ENCODE measurements at regions not wholly inside any gene's neighbourhood (a gene's known extent, or its start where the extent isn't known, plus 50 kb on each side); places are given as distances from the start of the nearest gene placed in this dataset.

DNA sequence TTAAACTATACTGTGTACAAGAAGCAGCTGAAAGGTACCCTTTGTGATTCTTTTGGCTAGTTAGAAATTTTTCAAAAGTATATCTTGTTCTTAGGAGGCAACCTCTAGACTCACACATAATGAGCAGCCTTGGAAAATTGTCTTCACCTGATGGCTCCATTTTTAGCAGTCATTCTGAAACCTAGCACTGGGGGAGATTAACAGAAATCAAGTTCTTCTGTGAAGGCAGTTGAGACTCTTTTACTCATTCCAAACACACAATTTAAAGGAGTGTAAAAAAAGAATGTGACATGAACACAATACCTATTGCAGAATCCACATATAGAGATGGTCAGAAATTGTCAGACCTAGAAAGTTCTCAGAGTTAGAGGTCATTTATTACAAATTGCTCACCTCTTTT lies 197.7 kb downstream of the UBE2E3 start:
- in situ Hi-C loops (cut with MboI; ENCODE audit: low pct_unique_long_range_greater_than_20kb, low sequenced_read_pairs), result no loop called here
- no peak for DNase-seq

DNA sequence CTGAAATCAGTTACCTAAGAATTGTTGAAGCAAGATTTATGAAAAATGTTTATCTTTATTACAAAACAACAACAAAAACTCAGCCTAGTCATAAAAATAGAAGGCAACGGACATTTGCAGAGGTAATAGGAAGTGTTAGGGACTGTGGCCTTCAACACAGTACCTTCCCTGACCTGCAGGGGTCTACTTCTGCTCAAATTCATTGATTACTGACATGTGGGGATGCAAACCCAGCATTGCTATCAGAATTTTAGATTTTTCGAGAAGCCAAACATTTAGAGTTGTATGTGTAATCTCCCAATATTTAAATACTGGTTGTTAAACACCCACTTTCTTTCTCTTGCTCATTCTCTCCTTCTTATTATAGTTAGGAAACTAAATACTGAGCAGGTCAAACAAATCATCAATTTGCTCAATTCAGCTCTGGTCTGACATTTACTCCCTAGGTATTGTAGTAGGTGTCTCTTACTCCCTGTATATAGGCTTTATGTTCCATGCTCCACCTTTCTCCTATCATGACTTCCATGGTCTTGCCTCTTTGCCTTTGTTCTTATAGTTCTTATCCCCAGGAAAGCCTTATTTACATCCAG lies 198.5 kb downstream of the UBE2E3 start:
- in situ Hi-C loops (cut with MboI; ENCODE audit: low pct_unique_long_range_greater_than_20kb, low sequenced_read_pairs), result no loop called here
- peak; percentile 46 for DNase-seq

GRCh38 chr2:181183878-181184542 lies 203.6 kb downstream of the UBE2E3 start:
- in situ Hi-C loops (cut with MboI; ENCODE audit: low pct_unique_long_range_greater_than_20kb, low sequenced_read_pairs), result no loop called here
- DNase-seq, result peak; percentile 31

DNA sequence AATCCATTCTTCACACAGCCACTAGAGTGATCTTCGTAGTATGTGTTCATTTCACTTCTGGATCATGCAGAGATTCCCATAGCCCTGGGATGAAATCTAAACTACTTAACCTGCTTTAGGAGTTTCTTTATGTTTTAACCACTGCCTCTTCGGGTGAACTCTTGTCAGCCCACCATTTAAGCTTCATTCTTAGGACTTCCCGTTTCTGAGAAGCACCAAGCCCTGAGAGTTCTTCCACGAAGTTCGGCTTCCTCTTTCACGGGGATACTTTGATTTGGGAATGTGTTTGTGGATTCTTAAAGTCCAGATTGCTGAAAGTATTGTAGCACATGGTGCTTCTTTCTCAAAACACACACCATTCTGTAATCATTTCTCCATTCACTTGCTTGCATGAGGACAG lies 205.0 kb downstream of the UBE2E3 start:
- peak; percentile 62 for DNase-seq
- in situ Hi-C loops (cut with MboI; ENCODE audit: low pct_unique_long_range_greater_than_20kb, low sequenced_read_pairs), result no loop called here

DNA sequence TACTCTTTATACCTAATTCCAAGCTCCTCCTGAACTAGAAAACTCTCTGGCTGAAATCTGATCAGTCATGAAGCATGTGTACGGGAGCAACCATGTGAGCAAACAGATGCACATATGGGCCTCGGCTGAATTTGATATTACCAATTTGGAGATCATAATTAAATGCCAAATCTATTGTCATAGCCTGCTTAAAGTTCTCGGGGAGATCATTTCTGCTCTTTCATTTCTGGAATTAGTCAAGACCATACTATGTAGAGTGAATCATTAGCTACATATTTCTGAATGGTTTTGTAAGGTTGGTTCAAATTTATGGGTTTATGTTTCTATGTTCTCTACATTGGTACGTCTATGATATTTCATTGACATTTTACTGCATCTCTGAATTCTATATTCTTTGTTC lies 205.5 kb downstream of the UBE2E3 start:
- in situ Hi-C loops (cut with MboI; ENCODE audit: low pct_unique_long_range_greater_than_20kb, low sequenced_read_pairs), result no loop called here
- no peak for DNase-seq

- DNase-seq, result no peak
- in situ Hi-C loops (cut with MboI; ENCODE audit: low pct_unique_long_range_greater_than_20kb, low sequenced_read_pairs), result no loop called here
Measured at GRCh38 chr2:181188605-181189004, 208.2 kb downstream of the UBE2E3 start.

GRCh38 chr2:181189951-181190350 lies 209.5 kb downstream of the UBE2E3 start:
- DNase-seq, result no peak
- in situ Hi-C loops (cut with MboI; ENCODE audit: low pct_unique_long_range_greater_than_20kb, low sequenced_read_pairs), result no loop called here

DNA sequence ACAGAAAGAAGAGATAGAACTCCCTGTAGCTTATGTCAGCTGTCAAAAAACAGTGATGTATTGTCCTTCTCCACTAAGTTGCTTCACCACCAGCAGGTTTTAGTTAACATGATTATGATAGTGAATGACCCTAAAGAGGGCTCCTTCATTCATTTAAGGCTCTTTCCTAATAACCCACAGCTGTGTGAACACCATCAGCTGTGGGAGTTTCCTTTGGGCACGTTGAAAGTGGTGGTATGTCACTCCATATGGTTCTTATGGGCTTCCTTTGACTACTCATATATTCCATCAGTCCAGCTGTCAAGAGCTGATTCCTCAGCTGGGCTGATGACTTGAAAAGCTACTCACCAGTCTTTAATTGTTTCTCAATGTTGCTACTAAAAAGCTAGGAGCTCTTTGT lies 210.3 kb downstream of the UBE2E3 start:
- in situ Hi-C loops (cut with MboI; ENCODE audit: low pct_unique_long_range_greater_than_20kb, low sequenced_read_pairs), result no loop called here
- peak; percentile 7 for DNase-seq

GRCh38 chr2:181193550-181193949 lies 213.1 kb downstream of the UBE2E3 start:
- DNase-seq, result no peak
- in situ Hi-C loops (cut with MboI; ENCODE audit: low pct_unique_long_range_greater_than_20kb, low sequenced_read_pairs), result no loop called here

- in situ Hi-C loops (cut with MboI; ENCODE audit: low pct_unique_long_range_greater_than_20kb, low sequenced_read_pairs), result no loop called here
- DNase-seq, result no peak
Measured at GRCh38 chr2:181196401-181196800, 216.0 kb downstream of the UBE2E3 start.

DNA sequence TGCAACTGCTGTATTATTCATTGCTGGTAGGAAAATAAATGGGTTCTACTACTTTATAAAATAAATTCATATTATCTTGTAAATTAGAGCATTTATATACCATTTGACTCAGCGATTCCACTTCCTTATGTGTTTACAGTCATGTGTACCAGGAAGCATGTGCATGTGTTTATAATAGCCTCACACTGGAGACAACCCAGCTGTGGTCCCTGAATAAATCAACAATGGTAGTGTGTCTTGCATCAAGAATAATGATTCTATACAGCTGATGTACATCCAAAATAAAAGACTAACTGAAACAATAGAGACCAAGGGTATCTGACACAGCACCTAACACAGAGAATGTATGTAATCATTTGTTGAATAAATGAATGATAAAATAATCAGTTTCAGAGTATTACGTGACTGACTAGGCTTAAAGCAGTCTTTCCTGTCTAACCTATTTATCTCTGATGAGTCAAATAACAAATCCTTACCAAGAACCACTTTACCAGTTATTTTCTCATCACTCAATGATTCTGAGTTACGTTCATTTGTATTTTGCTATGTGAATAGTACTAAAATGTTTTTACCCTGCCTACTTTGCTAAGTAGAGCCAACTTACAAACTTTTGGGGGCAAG lies 216.8 kb downstream of the UBE2E3 start:
- in situ Hi-C loops (cut with MboI; ENCODE audit: low pct_unique_long_range_greater_than_20kb, low sequenced_read_pairs), result no loop called here

DNA sequence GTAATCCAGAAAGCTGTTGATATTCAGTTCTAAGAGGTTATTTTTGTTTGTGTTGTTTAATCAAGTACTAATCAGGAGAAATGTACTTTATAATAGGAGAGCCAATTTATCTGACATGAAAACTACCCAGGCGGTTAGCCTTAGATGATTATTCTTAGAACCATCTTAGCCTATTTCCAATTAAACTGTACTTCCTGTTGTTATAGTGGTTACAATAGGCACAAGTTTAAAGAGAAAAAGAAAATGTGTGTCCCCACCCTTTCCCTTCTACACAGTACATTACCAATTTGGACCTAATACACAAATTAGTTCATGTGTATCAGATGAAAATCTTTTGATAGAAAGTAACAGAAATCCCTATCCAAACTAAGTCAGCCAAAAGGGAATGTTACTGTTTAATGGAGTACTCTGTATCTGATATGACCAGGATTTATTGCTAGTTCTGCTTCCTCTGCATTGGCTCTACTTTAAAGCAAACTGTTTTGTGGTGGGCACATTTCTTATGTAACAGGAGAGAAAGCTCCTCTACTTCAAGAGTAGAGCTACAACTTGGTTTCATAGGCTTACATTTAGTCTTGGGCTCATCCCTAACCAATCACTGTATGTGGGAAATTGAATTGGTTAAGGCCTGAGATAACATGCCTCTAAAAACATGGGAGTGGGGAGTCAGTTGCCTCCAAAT lies 217.9 kb downstream of the UBE2E3 start:
- DNase-seq, result peak; percentile 39
- in situ Hi-C loops (cut with MboI; ENCODE audit: low pct_unique_long_range_greater_than_20kb, low sequenced_read_pairs), result no loop called here

More for the DNA sequence above, 216.8 kb downstream of the UBE2E3 start:
- no peak for DNase-seq

DNA sequence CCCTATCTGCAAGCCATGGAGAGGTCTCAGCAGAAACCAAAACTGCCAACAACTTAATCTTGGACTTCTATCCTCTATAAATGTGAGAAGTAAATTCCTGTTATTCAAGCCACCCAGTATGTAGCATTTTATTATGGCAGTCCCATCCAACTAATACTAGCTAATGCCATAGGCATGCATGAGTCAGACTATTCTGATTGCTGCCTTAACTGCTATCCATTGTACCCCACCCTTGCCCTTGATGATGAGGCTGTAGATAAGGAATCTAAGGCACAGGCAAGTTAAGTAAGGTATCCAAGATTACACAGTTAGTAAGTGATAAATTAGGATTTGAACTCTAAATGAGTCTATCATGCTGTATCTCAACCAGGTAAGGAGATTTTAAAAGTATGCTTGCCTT lies 223.0 kb downstream of the UBE2E3 start:
- in situ Hi-C loops (cut with MboI; ENCODE audit: low pct_unique_long_range_greater_than_20kb, low sequenced_read_pairs), result no loop called here
- DNase-seq, result no peak

- no peak for DNase-seq
- in situ Hi-C loops (cut with MboI; ENCODE audit: low pct_unique_long_range_greater_than_20kb, low sequenced_read_pairs), result no loop called here
Measured at GRCh38 chr2:181203916-181204315, 223.5 kb downstream of the UBE2E3 start.

DNA sequence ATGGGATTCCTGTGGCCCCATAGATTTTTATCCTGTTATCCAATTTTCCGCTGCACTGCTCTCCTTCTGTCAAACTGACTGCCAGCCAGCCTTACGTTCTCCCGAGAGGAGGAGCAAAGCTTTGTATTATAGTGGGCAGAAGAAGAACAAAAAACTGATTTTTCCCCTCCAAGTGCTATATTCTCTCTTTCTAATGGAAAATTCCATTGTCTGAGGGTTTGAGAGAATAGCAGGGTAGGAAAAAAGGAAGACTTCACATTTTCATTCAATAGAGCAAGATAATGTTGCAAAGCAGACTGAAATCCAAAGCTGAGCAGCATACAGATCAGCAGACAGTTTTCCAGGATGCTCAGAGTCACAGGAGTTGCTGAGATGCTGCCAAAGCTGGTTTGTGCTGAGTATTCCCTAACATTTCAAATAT lies 238.0 kb downstream of the UBE2E3 start:
- no peak for DNase-seq
- in situ Hi-C loops (cut with MboI; ENCODE audit: low pct_unique_long_range_greater_than_20kb, low sequenced_read_pairs), result no loop called here

DNA sequence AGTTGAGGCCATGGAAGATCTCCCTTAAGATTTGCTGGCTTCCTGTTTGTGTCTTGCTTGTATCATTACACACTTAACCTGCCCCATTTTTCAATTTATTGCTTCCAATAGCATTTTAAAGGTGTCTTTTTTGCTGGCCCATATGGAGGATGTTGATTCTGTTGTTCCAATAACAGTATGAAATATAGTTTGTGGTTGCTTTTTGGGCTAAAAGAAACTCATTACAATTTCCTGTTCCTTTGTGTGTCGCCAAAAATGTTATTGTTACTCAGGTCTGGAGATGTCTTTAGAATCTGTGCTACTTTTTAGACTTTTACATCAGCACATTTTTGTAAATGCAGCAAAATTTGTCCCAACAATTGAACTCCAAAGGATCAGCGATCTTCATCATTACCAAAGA lies 234.0 kb upstream of the ITGA4 start:
- in situ Hi-C loops (cut with MboI; ENCODE audit: low pct_unique_long_range_greater_than_20kb, low sequenced_read_pairs), result no loop called here
- DNase-seq, result no peak

GRCh38 chr2:181224866-181225265 lies 232.3 kb upstream of the ITGA4 start:
- in situ Hi-C loops (cut with MboI; ENCODE audit: low pct_unique_long_range_greater_than_20kb, low sequenced_read_pairs), result no loop called here

GRCh38 chr2:181228661-181229060 lies 228.5 kb upstream of the ITGA4 start:
- in situ Hi-C loops (cut with MboI; ENCODE audit: low pct_unique_long_range_greater_than_20kb, low sequenced_read_pairs), result no loop called here
- no peak for DNase-seq

More at GRCh38 chr2:181224866-181225265, 232.3 kb upstream of the ITGA4 start:
- DNase-seq, result no peak

DNA sequence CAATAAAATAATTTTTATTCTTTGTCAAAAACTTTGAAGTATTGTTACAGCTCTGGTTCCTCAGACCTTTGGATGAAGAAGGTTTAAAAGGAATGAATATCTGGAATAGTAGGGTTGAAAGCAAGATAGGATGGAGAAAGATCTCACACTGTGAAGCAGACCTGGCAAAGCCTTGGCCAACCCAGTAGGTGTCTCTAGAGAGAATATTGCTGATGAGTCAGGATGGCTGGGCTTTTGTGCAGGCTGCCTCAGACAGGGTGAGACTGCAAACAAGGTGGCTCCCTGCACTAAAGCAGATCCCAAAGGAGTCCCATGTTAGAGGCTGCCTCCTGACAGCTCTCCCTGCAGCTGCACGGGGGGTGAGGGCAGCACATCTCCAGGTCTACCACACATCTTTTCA lies 226.0 kb upstream of the ITGA4 start:
- no peak for DNase-seq
- in situ Hi-C loops (cut with MboI; ENCODE audit: low pct_unique_long_range_greater_than_20kb, low sequenced_read_pairs), result no loop called here
